Muscle layer of colon (tissue), 2 donors: ENCODE measurements at regions not wholly inside any gene's neighbourhood (a gene's known extent, or its start where the extent isn't known, plus 50 kb on each side); places are given as distances from the start of the nearest gene placed in this dataset.

ENCODE experiments used
- H3K27ac ChIP-seq: one replicate; pipeline ENCODE4 v1.7.0; 2013; ENCODE audit warnings: low read depth, mild to moderate bottlenecking, low read length, moderate library complexity
- H3K27me3 ChIP-seq, 2 donors: one replicate each; pipeline ENCODE4 v1.7.0; 2013; ENCODE audit warnings: low read length in 2 of 2, mild to moderate bottlenecking in 2 of 2; ENCODE audit not compliant: insufficient read depth in 2 of 2, control insufficient read depth in 1 of 2
- H3K36me3 ChIP-seq: one replicate; pipeline ENCODE4 v1.7.0; 2013; ENCODE audit warnings: mild to moderate bottlenecking, low read length; ENCODE audit not compliant: insufficient read depth
- H3K4me1 ChIP-seq: one replicate; pipeline ENCODE4 v1.7.0; 2013; ENCODE audit warnings: mild to moderate bottlenecking, low read length; ENCODE audit not compliant: insufficient read depth
- H3K4me3 ChIP-seq, 2 donors: one replicate each; pipeline ENCODE4 v1.7.0; 2013; ENCODE audit warnings: low read length in 2 of 2, low read depth in 1 of 2, mild to moderate bottlenecking in 1 of 2, moderate library complexity in 1 of 2
- H3K9ac ChIP-seq: one replicate; pipeline ENCODE4 v1.7.0; 2013; ENCODE audit warnings: low read length
- H3K9me3 ChIP-seq: one replicate; pipeline ENCODE4 v1.7.0; 2013; ENCODE audit warnings: mild to moderate bottlenecking, low read length
- donor health status: abdominal sarcoma.
- donor health status: Adenocarcinoma of cecum.

GRCh38 chr7:35430547-35431153 lies 176.8 kb upstream of the TBX20 start:
- H3K27me3 ChIP-seq, result no peaks in the 10 kb centered on the region
- no peak overlapping the region for H3K27ac ChIP-seq
- H3K9me3 ChIP-seq, result peaks cover 3% of the 10 kb centered on the region
- H3K9ac ChIP-seq, result no peak overlapping the region
- no peaks in the 10 kb centered on the region for H3K36me3 ChIP-seq
- no peak overlapping the region for H3K4me3 ChIP-seq
- no peaks in the 10 kb centered on the region for H3K4me1 ChIP-seq

GRCh38 chr7:35424869-35425495 lies 171.1 kb upstream of the TBX20 start:
- H3K9me3 ChIP-seq, result no peaks in the 10 kb centered on the region
- H3K9ac ChIP-seq, result no peak overlapping the region
- H3K4me1 ChIP-seq, result no peaks in the 10 kb centered on the region
- H3K4me3 ChIP-seq, result no peak overlapping the region
- no peak overlapping the region for H3K27ac ChIP-seq
- H3K36me3 ChIP-seq, result no peaks in the 10 kb centered on the region
- H3K27me3 ChIP-seq, result no peaks in the 10 kb centered on the region

GRCh38 chr7:35424440-35424839 lies 170.5 kb upstream of the TBX20 start:
- no peaks in the 10 kb centered on the region for H3K27me3 ChIP-seq
- H3K9ac ChIP-seq, result no peak overlapping the region
- no peak overlapping the region for H3K27ac ChIP-seq
- H3K9me3 ChIP-seq, result no peaks in the 10 kb centered on the region
- no peak overlapping the region for H3K4me3 ChIP-seq
- H3K36me3 ChIP-seq, result no peaks in the 10 kb centered on the region
- no peaks in the 10 kb centered on the region for H3K4me1 ChIP-seq

- no peaks in the 10 kb centered on the region for H3K27me3 ChIP-seq
- H3K4me1 ChIP-seq, result no peaks in the 10 kb centered on the region
- H3K4me3 ChIP-seq, result no peak overlapping the region
- H3K9ac ChIP-seq, result no peak overlapping the region
- H3K9me3 ChIP-seq, result no peaks in the 10 kb centered on the region
- H3K36me3 ChIP-seq, result no peaks in the 10 kb centered on the region
- H3K27ac ChIP-seq, result no peak overlapping the region
These were observed 168.8 kb upstream of the TBX20 start for GRCh38 chr7:35422715-35423114.

GRCh38 chr7:35420656-35421055 lies 166.8 kb upstream of the TBX20 start:
- no peaks in the 10 kb centered on the region for H3K36me3 ChIP-seq
- H3K4me1 ChIP-seq, result no peaks in the 10 kb centered on the region
- H3K9me3 ChIP-seq, result no peaks in the 10 kb centered on the region
- H3K27ac ChIP-seq, result no peak overlapping the region
- no peaks in the 10 kb centered on the region for H3K27me3 ChIP-seq
- H3K9ac ChIP-seq, result no peak overlapping the region
- H3K4me3 ChIP-seq, result peak overlapping the region in 1 of 2 donors; percentile 34

GRCh38 chr7:35419391-35419755 lies 165.5 kb upstream of the TBX20 start:
- no peaks in the 10 kb centered on the region for H3K36me3 ChIP-seq
- H3K9me3 ChIP-seq, result no peaks in the 10 kb centered on the region
- no peak overlapping the region for H3K4me3 ChIP-seq
- H3K27ac ChIP-seq, result no peak overlapping the region
- no peaks in the 10 kb centered on the region for H3K27me3 ChIP-seq
- H3K9ac ChIP-seq, result no peak overlapping the region
- H3K4me1 ChIP-seq, result no peaks in the 10 kb centered on the region

GRCh38 chr7:35418716-35419390 lies 165.0 kb upstream of the TBX20 start:
- H3K36me3 ChIP-seq, result no peaks in the 10 kb centered on the region
- H3K9ac ChIP-seq, result no peak overlapping the region
- H3K4me3 ChIP-seq, result no peak overlapping the region
- H3K27me3 ChIP-seq, result no peaks in the 10 kb centered on the region
- no peaks in the 10 kb centered on the region for H3K4me1 ChIP-seq
- no peak overlapping the region for H3K27ac ChIP-seq
- H3K9me3 ChIP-seq, result no peaks in the 10 kb centered on the region

GRCh38 chr7:35416568-35416967 lies 162.7 kb upstream of the TBX20 start:
- no peaks in the 10 kb centered on the region for H3K9me3 ChIP-seq
- H3K27ac ChIP-seq, result no peak overlapping the region
- no peak overlapping the region for H3K9ac ChIP-seq
- H3K4me1 ChIP-seq, result no peaks in the 10 kb centered on the region
- no peak overlapping the region for H3K4me3 ChIP-seq
- H3K36me3 ChIP-seq, result no peaks in the 10 kb centered on the region
- no peaks in the 10 kb centered on the region for H3K27me3 ChIP-seq

GRCh38 chr7:35415411-35415822 lies 161.5 kb upstream of the TBX20 start:
- H3K9me3 ChIP-seq, result no peaks in the 10 kb centered on the region
- H3K9ac ChIP-seq, result no peak overlapping the region
- no peaks in the 10 kb centered on the region for H3K4me1 ChIP-seq
- H3K27me3 ChIP-seq, result no peaks in the 10 kb centered on the region
- no peaks in the 10 kb centered on the region for H3K36me3 ChIP-seq
- no peak overlapping the region for H3K4me3 ChIP-seq
- no peak overlapping the region for H3K27ac ChIP-seq

- H3K36me3 ChIP-seq, result no peaks in the 10 kb centered on the region
- no peak overlapping the region for H3K4me3 ChIP-seq
- no peak overlapping the region for H3K27ac ChIP-seq
These were observed 157.4 kb upstream of the TBX20 start for GRCh38 chr7:35411331-35411730.

GRCh38 chr7:35405461-35405860 lies 151.6 kb upstream of the TBX20 start:
- Histone ChIP-seq H3K4me3 (no peak overlapping the region), H3K27ac (no peak overlapping the region), H3K9ac (no peak overlapping the region), H3K36me3 (no peaks in the 10 kb centered on the region), H3K4me1 (no peaks in the 10 kb centered on the region), H3K27me3 (no peaks in the 10 kb centered on the region), H3K9me3 (no peaks in the 10 kb centered on the region)

More at GRCh38 chr7:35411331-35411730, 157.4 kb upstream of the TBX20 start:
- no peaks in the 10 kb centered on the region for H3K9me3 ChIP-seq
- no peak overlapping the region for H3K9ac ChIP-seq
- H3K4me1 ChIP-seq, result no peaks in the 10 kb centered on the region
- H3K27me3 ChIP-seq, result no peaks in the 10 kb centered on the region
